Lung (tissue), 11 donors: ENCODE measurements at regions not wholly inside any gene's neighbourhood (a gene's known extent, or its start where the extent isn't known, plus 50 kb on each side); places are given as distances from the start of the nearest gene placed in this dataset.

Experiments used
- ATAC-seq: fragments of 200-7000 bp; cut with Tn5 transposase; one replicate; pipeline ENCODE4 v1.9.1; 2020; ENCODE audit warnings: moderate number of reproducible peaks; ENCODE audit not compliant: insufficient read depth, low FRiP score
- DNase-seq, 3 donors: peaks; one replicate each; pipeline ENCODE4 v3.0.0-alpha.2; 2013 to 2017
- H3K27ac ChIP-seq, 2 donors: one replicate each; pipeline ENCODE4 v1.5.1; 2013; ENCODE audit warnings: mild to moderate bottlenecking in 2 of 2, moderate library complexity in 2 of 2, control low read depth in 1 of 2, inconsistent platforms in 1 of 2, low read depth in 1 of 2, low read length in 1 of 2
- H3K27me3 ChIP-seq, 3 donors: one replicate each; pipeline ENCODE4 v1.5.1; 2013; ENCODE audit warnings: low read length in 2 of 3; ENCODE audit not compliant: control insufficient read depth in 3 of 3, insufficient read depth in 3 of 3
- H3K36me3 ChIP-seq, 4 donors: one replicate each; pipeline ENCODE4 v1.5.1; 2013; ENCODE audit warnings: low read length in 4 of 4, mild to moderate bottlenecking in 1 of 4, moderate library complexity in 1 of 4; ENCODE audit not compliant: control insufficient read depth in 4 of 4, insufficient read depth in 4 of 4
- H3K4me1 ChIP-seq, 5 donors: one replicate each; pipeline ENCODE4 v1.5.1; 2013; ENCODE audit warnings: low read length in 5 of 5, mild to moderate bottlenecking in 2 of 5, moderate library complexity in 1 of 5; ENCODE audit not compliant: control insufficient read depth in 5 of 5, insufficient read depth in 5 of 5
- H3K4me3 ChIP-seq: one replicate; pipeline ENCODE4 v1.5.1; 2013; ENCODE audit warnings: mild to moderate bottlenecking, control low read depth, moderate library complexity
- H3K9ac ChIP-seq, 2 donors: one replicate each; pipeline ENCODE4 v1.5.1; 2013; ENCODE audit warnings: low read length in 2 of 2, control low read depth in 1 of 2; ENCODE audit not compliant: insufficient read depth in 1 of 2
- H3K9me3 ChIP-seq, 4 donors: one replicate each; pipeline ENCODE4 v1.5.1; 2013; ENCODE audit warnings: low read length in 3 of 4, mild to moderate bottlenecking in 1 of 4, moderate library complexity in 1 of 4; ENCODE audit not compliant: control insufficient read depth in 4 of 4, insufficient read depth in 3 of 4
- CTCF ChIP-seq: IDR thresholded peaks from 2 replicates; pipeline ENCODE4 v1.5.1; 2012; ENCODE audit warnings: mild to moderate bottlenecking; ENCODE audit errors: control extremely low read depth, extremely low read depth
- WGBS, 2 donors: extraction: QIAGEN DNeasy Blood & Tissue Kit; methylation state at CpG; one replicate each; pipeline ENCODE4 v1.1.7; 2013; 5-methylcytosine and 5-hydroxymethylcytosine counted together
- donor health status: control.
- donor health status: control.
- donor health status: Bipolar disorder and iron deficiency.
- donor health status: healthy.
- donor health status: DM: yes; HTN: yes; CAD: no.

- H3K27me3 ChIP-seq, result no peaks in the 10 kb centered on the region
- peaks cover 0 to 2% (median 0%) of the 10 kb centered on the region in 4 donors for H3K9me3 ChIP-seq
- no peak for TF ChIP-seq CTCF
- no peak overlapping the region for H3K4me3 ChIP-seq
- no peaks in the 10 kb centered on the region for H3K36me3 ChIP-seq
- peak; percentile 11 for ATAC-seq
- no peaks in the 10 kb centered on the region for H3K4me1 ChIP-seq
- H3K9ac ChIP-seq, result no peak overlapping the region
- 73 to 82% methylated on average over 2 of the region's 2 CpGs for whole genome bisulfite sequencing, 2 donors
- H3K27ac ChIP-seq, result no peak overlapping the region
- DNase-seq, result no peak
Observed at GRCh38 chr4:26000274-26000950, 86.4 kb downstream of the SMIM20 start.

- no peak for ATAC-seq
- WGBS, 2 donors, result 71 to 73% methylated on average over 3 of the region's 3 CpGs
- Histone ChIP-seq H3K4me3 (no peak overlapping the region), H3K9me3 (peaks cover 0 to 2% (median 0%) of the 10 kb centered on the region in 4 donors), H3K27me3 (no peaks in the 10 kb centered on the region), H3K4me1 (no peaks in the 10 kb centered on the region), H3K36me3 (no peaks in the 10 kb centered on the region), H3K27ac (no peak overlapping the region), H3K9ac (no peak overlapping the region)
- TF ChIP-seq CTCF, result no peak
- no peak for DNase-seq
Observed at GRCh38 chr4:26001413-26001812, 87.4 kb downstream of the SMIM20 start.

DNA sequence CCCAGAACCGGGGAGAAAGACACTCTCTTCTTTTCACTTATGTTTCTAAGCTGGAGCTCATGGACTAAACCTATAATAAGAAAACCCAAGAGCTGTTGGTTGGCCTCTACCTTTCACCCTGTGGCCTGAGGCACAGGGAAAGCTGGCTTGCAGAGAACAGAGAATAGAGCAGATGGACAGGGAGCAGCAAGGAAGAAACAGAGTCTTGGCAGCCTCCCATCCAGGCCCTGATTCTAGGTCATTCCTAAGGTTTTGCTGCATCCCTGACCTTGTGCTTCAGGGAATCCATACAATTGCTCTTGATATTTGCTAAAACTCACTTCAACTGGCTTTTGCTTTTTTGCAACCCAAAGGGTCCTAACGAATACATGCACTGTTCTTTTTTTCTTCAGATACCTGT, 87.8 kb downstream of the SMIM20 start:
- no peaks in the 10 kb centered on the region for H3K27me3 ChIP-seq
- H3K4me3 ChIP-seq, result no peak overlapping the region
- no peaks in the 10 kb centered on the region for H3K4me1 ChIP-seq
- no peak overlapping the region for H3K9ac ChIP-seq
- H3K9me3 ChIP-seq, result peaks cover 0 to 2% (median 0%) of the 10 kb centered on the region in 4 donors
- no peak for TF ChIP-seq CTCF
- 87 to 96% methylated on average over 2 of the region's 2 CpGs for WGBS, 2 donors
- H3K36me3 ChIP-seq, result no peaks in the 10 kb centered on the region
- DNase-seq (no peak), ATAC-seq (no peak)
- H3K27ac ChIP-seq, result no peak overlapping the region

DNA sequence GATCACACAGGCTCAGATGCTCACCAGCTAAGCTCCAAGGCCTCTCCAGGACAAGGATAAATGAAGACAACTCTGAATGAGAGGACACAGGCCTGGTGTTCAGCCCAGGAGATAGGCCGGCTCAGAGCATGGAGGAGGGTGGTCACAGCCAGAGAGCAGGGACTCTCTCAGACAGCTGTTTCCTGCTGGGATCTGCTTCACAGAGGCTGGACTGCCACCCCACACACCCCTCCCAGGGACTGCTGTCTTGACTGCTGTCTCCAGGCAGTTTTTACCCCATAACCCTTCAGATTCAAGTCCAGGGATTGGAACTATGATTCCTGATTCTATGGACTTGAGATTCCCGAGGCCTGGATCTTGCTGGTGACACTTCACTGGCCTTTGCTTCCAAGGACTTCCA, 89.0 kb downstream of the SMIM20 start:
- Histone ChIP-seq H3K4me3 (no peak overlapping the region), H3K9ac (no peak overlapping the region), H3K9me3 (peaks cover 0 to 2% (median 0%) of the 10 kb centered on the region in 4 donors), H3K27me3 (no peaks in the 10 kb centered on the region), H3K27ac (no peak overlapping the region), H3K36me3 (no peaks in the 10 kb centered on the region), H3K4me1 (no peaks in the 10 kb centered on the region)
- WGBS, 2 donors, result 67 to 85% methylated on average over 2 of the region's 2 CpGs
- no peak for TF ChIP-seq CTCF
- ATAC-seq (no peak), DNase-seq (peak; percentile 37 to 61 (median 42))
